ENCODE measurements at regions not wholly inside any gene's neighbourhood (a gene's known extent, or its start where the extent isn't known, plus 50 kb on each side); places are given as distances from the start of the nearest gene placed in this dataset.

GRCh38 chrX:39499996-39500395 lies 597.8 kb downstream of the BCOR start:
- TF ChIP-seq CEBPB (IDR thresholded peaks at IDR 0.05; ENCODE audit: low read depth) (no peak), POLR2AphosphoS5 (IDR thresholded peaks at IDR 0.05; ENCODE audit: low read depth, low read length) (no peak), POLR2A (IDR thresholded peaks at IDR 0.05; ENCODE audit: borderline replicate concordance, extremely low read depth, insufficient read depth, insufficient read length) (no peak), CTCF (IDR thresholded peaks at IDR 0.05 in 2 of 3, conservative IDR thresholded peaks at IDR 0.05 in 1 of 3; ENCODE audit: borderline replicate concordance in 1 of 3, insufficient read depth in 1 of 3, low read depth in 2 of 3, low read length in 2 of 3) (no peak)
- TF ChIP-seq, protein P1, sequence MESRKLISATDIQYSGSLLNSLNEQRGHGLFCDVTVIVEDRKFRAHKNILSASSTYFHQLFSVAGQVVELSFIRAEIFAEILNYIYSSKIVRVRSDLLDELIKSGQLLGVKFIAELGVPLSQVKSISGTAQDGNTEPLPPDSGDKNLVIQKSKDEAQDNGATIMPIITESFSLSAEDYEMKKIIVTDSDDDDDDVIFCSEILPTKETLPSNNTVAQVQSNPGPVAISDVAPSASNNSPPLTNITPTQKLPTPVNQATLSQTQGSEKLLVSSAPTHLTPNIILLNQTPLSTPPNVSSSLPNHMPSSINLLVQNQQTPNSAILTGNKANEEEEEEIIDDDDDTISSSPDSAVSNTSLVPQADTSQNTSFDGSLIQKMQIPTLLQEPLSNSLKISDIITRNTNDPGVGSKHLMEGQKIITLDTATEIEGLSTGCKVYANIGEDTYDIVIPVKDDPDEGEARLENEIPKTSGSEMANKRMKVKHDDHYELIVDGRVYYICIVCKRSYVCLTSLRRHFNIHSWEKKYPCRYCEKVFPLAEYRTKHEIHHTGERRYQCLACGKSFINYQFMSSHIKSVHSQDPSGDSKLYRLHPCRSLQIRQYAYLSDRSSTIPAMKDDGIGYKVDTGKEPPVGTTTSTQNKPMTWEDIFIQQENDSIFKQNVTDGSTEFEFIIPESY (IDR thresholded peaks at IDR 0.05; ENCODE audit: extremely low read depth, insufficient replicate concordance, low read length) = no peak

All from HCT116 (cell line).